ENCODE measurements at regions not wholly inside any gene's neighbourhood (a gene's known extent, or its start where the extent isn't known, plus 50 kb on each side); places are given as distances from the start of the nearest gene placed in this dataset.

DNA sequence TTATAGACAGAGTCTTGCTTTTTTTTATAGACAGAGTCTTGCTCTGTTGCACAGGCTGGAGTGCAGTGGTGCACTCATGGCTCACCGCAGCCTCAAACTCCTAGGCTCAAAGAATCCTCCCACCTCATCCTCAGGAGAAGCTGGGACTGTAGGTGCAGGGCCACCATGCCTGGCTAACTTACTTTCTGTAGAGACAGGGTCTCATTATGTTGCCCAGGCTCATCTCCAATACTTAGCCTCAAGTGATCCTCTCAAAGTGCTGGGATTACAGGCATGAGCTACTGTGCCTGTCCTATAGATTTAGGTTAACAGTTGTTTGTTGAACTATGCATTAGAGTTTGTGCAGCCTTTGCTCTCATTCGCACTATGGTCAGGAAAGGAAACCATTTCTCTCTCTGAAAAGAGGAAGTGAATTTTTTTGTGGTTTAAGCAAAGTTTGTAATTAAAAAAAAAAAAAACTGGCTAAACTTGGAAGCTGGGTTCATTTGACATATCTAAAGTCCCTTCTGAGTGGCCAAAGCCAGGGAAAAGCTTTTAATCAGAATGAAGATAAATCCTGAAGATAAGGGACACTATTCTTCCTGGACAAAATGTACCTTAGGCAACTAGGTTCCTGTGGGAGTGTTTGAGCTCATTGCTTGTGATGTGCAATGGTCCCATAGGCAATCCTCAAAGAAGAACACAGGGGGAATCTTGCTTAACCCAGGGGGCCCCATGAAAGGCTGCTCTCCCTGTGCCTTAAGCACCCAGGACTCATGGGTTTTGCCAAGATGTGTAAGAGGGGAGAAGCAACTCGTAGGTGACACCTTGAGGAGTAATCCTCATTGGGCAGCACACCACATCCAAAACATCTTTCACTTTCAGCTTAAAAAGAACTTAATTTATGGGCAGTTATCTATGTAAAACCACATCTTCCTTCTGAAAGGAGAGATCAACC lies 201.7 kb downstream of the MREG start (continued):
- no peak for TF ChIP-seq KLF5 (IDR thresholded peaks at IDR 0.05; ENCODE audit: partially characterized antibody)
- peak; percentile 31; the same call in 1 of the 2 replicates for TF ChIP-seq EED (IDR thresholded peaks at IDR 0.05; ENCODE audit: low read depth)
- TF ChIP-seq, protein P1, sequence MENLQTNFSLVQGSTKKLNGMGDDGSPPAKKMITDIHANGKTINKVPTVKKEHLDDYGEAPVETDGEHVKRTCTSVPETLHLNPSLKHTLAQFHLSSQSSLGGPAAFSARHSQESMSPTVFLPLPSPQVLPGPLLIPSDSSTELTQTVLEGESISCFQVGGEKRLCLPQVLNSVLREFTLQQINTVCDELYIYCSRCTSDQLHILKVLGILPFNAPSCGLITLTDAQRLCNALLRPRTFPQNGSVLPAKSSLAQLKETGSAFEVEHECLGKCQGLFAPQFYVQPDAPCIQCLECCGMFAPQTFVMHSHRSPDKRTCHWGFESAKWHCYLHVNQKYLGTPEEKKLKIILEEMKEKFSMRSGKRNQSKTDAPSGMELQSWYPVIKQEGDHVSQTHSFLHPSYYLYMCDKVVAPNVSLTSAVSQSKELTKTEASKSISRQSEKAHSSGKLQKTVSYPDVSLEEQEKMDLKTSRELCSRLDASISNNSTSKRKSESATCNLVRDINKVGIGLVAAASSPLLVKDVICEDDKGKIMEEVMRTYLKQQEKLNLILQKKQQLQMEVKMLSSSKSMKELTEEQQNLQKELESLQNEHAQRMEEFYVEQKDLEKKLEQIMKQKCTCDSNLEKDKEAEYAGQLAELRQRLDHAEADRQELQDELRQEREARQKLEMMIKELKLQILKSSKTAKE (IDR thresholded peaks at IDR 0.05; ENCODE audit: low read depth, poor library complexity, severe bottlenecking): peak; percentile 66
- 0 out of 2 replicates have a peak, but pooled peaks have one; percentile 15 for TF ChIP-seq SREBF1 (IDR thresholded peaks at IDR 0.05; ENCODE audit: low read length)
- 0 out of 2 replicates have a peak, but pooled peaks have one; percentile 48 for TF ChIP-seq CBX5 (IDR thresholded peaks at IDR 0.05; ENCODE audit: low read depth)
- peak; percentile 91 for TF ChIP-seq ZSCAN29 (IDR thresholded peaks at IDR 0.05)
- TF ChIP-seq PAX5 (IDR thresholded peaks at IDR 0.05; ENCODE audit: borderline replicate concordance, low read depth, low read length): peak; percentile 47; the same call in 1 of the 2 replicates
- no peak for TF ChIP-seq TCF3 (IDR thresholded peaks at IDR 0.05; ENCODE audit: borderline replicate concordance, insufficient read depth, low read depth, low read length)
- TF ChIP-seq, protein P2, sequence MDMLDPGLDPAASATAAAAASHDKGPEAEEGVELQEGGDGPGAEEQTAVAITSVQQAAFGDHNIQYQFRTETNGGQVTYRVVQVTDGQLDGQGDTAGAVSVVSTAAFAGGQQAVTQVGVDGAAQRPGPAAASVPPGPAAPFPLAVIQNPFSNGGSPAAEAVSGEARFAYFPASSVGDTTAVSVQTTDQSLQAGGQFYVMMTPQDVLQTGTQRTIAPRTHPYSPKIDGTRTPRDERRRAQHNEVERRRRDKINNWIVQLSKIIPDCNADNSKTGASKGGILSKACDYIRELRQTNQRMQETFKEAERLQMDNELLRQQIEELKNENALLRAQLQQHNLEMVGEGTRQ (IDR thresholded peaks at IDR 0.05; ENCODE audit: borderline replicate concordance, low read depth, low read length): no peak
- TF ChIP-seq E2F8 (IDR thresholded peaks at IDR 0.05; ENCODE audit: low read depth, partially characterized antibody): no peak
- TF ChIP-seq NBN (IDR thresholded peaks at IDR 0.05): peak; percentile 80
- peak; percentile 35 for TF ChIP-seq SMAD1 (IDR thresholded peaks at IDR 0.05; ENCODE audit: low read depth, partially characterized antibody)
- TF ChIP-seq CEBPB (IDR thresholded peaks at IDR 0.05; ENCODE audit: borderline replicate concordance in 1 of 2, low read depth in 2 of 2, low read length in 2 of 2): 0 out of 4 replicates have a peak, but pooled peaks of 1 of the 2 experiments have one; percentile 51
- no peak for TF ChIP-seq HDGF (IDR thresholded peaks at IDR 0.05)
